Prostate gland (tissue), 2 donors: ENCODE measurements at regions not wholly inside any gene's neighbourhood (a gene's known extent, or its start where the extent isn't known, plus 50 kb on each side); places are given as distances from the start of the nearest gene placed in this dataset.

Experiments
- POLR2A ChIP-seq: fragments of 450-650 bp; IDR thresholded peaks from one replicate; pipeline ENCODE4 v1.6.1; 2016; ENCODE audit warnings: antibody characterized with exemption, mild to moderate bottlenecking
- TF ChIP-seq, protein P1 (sequence below), 4 experiments: fragments of 200-600 bp in 2 of 4; fragments of 450-650 bp in 2 of 4; sonication (generic) in 2 of 4; IDR thresholded peaks; 1 replicate in 3 of 4; 2 replicates in 1 of 4; pipeline ENCODE4 v1.5.1; 2016 to 2019; ENCODE audit warnings: antibody characterized with exemption in 4 of 4, mild to moderate bottlenecking in 2 of 4, moderate library complexity in 2 of 4

DNA sequence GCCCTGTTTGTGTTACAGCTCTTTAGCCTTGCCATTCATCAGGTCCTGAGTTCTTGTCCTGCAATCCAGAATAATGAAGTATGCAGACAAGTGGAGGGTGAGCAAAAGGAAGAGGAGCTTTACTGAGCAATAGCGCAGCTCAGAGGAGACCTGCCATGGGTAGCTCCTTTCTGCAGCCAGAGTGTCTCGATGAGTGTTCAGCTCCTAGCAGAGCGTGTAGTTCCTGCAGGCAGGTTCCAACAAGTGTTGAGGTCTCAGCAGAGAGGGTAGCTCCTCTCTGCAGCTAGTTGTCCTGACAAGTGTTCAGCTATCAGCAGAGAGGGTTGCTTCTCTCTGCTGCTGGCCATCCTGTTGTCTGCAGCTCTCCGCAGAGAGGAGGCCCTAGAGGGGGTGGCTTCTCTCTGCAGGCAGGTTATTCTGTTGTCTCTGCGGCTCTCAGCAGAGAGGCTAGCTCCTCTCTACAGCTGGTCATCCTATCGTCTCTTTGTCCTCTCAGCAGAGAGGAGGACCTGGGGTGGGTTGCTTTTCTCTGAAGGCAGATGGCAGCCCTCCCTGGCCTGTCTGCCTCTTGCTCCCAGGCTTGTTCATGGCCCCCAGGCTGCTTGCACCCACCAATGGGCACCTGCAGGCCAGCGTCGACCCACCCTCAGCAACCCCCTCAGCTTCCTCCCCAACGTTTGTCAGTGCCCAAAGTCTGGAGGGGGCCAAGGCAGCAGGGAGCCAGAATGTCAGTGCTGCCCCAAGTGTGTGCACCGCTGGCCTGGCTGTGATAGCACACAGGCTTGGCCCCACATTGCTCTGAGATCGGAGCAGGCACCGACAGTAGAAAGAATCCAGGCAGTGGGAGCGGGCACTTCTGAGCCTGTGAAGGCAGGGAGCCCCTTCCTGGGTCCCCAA lies 112.5 kb upstream of the RUNX3 start:
- TF ChIP-seq, protein P1, sequence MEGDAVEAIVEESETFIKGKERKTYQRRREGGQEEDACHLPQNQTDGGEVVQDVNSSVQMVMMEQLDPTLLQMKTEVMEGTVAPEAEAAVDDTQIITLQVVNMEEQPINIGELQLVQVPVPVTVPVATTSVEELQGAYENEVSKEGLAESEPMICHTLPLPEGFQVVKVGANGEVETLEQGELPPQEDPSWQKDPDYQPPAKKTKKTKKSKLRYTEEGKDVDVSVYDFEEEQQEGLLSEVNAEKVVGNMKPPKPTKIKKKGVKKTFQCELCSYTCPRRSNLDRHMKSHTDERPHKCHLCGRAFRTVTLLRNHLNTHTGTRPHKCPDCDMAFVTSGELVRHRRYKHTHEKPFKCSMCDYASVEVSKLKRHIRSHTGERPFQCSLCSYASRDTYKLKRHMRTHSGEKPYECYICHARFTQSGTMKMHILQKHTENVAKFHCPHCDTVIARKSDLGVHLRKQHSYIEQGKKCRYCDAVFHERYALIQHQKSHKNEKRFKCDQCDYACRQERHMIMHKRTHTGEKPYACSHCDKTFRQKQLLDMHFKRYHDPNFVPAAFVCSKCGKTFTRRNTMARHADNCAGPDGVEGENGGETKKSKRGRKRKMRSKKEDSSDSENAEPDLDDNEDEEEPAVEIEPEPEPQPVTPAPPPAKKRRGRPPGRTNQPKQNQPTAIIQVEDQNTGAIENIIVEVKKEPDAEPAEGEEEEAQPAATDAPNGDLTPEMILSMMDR (IDR thresholded peaks at IDR 0.05) = no peak
- no peak for TF ChIP-seq POLR2A
